UCSD-AML1 (cell line): ENCODE measurements at regions not wholly inside any gene's neighbourhood (a gene's known extent, or its start where the extent isn't known, plus 50 kb on each side); places are given as distances from the start of the nearest gene placed in this dataset.
"Not testable (repeated sequence)": the region's sequence is repeated elsewhere in the genome, so short reads cannot be mapped to it uniquely, and the experiment has no call there.

Experiments
- DNase-seq: peaks from one replicate; lab custom pipeline; 2025; ENCODE audit not compliant: unreplicated experiment; lab: John Stamatoyannopoulos, UW

DNA sequence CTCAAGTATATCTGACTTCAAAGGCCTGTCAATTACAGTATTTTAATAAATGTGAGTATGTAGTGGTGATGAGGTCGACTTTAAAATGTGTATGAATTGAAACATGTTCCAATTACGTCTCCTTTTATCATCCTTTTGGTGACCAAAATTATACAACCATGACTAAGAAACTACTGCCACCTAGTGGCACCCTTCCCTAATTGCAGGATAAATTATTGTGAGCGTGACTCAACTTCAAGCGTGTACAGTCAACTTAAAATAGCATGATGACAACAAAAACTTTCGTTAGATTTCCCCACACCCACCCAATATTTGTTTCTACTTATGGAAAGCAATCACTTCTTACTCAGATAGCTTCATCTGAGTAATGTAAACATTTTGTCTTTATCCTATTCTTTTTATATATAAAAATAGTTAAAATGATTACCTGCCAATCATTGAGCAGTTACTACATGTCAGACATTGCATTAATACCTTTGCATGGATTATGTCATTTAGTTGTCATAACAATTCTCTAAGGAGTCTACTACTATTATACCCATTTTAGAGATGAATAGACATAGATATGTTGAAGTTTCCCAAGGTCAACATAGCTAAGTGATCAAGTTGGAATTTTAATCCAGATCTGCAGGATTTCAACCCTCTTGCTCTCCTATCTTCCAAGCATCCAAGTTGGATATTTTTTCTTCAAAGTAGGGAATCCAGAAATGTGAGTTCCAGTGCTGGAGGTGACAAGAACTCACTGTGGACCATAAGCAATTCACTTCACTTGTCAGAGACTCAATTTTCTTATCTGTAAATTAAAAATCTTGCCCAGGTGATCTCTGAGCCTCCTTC lies 106.0 kb downstream of the MEX3B start:
- DNase-seq, result no peak

DNA sequence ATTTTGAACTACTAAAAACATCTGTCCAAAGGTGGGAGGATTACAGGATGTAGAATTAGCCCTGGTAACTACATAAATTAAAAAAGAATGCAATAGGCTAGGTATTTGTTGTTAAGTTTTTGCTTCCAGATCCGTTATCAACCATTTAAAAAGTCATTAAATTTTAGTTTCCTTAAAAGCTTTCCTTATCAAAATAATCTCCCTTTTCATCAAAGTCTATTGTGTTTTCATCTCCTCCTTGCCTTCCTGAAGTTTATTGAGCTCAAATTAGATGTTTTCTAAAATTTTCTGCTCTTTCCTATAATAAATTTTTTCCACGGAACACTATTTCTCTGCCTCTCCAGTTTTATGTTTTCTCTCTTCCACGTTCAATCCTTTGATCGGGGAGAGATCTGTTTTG lies 108.6 kb downstream of the MEX3B start:
- DNase-seq, result no peak

DNA sequence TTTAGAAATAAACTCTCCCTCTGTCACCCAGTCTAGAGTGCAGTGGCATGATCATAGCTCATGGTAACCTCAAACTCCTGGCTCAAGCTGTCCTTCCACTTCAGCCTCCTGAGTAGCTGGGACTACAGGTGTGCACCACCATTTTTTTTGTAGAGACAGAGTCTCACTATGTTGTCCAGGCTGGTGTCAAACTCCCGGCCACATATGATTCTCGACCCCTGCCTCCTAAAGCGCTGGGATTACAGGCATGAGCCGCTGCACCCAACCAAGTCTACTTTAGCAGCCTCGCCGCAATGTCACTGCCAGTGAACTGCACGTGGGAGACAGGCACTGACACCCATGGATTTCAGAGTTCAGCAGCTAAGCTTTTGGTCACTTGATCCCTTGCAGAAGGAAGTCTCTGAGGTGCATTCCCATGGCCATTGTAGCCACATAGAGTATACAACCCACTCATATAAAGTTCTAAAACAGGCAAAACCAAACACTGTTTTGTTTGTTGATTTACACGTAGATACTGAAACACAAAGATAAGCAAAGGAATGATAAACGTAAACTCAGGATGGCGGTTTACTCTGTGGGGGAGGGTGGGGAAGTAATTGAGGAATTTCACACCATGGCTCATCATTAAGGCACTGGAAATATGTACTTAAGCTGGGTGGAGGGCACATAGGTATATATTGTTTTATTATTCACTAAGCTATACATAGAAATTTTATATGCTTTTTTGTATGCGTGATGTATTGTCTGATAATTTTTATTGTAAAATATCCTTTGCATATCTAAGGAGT lies 115.0 kb downstream of the MEX3B start:
- DNase-seq, result no peak

DNA sequence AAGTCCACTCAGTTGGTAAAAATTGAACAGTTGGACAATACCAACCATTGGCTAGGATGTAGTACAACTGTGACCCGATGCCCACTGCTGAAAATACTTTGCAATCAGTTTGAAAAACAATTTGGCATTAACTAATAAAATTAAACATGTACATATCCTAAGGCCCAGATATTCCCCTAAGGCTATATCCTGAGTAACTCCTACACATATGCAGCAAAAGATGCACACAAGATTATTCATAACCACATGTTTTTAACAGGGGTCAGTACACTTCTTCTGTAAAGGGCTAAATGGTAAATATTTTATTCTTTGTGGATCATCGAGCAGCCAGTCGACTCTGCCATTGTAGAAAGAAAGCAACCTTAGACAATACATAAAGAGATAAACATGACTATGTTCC lies 116.3 kb downstream of the MEX3B start:
- no peak for DNase-seq

DNA sequence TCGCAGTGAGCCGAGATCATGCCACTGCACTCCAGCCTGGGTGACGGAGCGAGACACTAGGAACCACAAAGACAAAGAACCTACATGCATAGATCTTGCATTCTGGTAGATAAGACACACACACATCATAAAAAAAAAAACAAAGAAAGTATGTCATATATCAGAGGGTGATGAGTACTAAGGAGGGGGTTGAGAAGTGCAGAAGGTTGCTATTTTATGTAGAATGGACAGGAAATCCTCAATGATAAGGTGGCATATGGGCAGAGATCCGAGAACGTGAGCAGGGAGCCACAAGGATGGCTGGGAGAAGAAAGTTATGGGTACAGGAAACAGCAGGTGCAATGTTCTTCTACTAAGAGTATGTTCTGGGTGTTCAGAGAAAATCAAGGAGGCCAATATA lies 118.8 kb downstream of the MEX3B start:
- DNase-seq, result no peak

DNA sequence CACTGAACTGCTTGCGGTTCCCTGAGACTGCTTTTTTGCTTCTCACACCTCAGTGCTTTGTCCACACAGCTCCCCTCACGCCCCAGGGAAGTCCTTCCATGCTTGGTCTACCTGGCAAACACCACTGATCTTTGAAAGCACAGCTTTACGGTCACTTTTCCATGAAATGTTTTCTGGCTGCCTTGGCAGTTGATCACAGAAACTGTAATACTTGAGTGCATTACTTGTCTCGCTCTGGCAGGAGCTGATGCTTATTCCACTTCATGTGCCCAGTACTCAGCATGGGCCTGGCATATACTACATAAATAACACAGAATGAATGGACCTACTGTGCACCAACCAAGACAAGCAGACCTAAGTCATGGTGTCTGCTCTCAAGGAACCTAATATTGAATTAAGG lies 121.1 kb downstream of the MEX3B start:
- DNase-seq, result no peak

DNA sequence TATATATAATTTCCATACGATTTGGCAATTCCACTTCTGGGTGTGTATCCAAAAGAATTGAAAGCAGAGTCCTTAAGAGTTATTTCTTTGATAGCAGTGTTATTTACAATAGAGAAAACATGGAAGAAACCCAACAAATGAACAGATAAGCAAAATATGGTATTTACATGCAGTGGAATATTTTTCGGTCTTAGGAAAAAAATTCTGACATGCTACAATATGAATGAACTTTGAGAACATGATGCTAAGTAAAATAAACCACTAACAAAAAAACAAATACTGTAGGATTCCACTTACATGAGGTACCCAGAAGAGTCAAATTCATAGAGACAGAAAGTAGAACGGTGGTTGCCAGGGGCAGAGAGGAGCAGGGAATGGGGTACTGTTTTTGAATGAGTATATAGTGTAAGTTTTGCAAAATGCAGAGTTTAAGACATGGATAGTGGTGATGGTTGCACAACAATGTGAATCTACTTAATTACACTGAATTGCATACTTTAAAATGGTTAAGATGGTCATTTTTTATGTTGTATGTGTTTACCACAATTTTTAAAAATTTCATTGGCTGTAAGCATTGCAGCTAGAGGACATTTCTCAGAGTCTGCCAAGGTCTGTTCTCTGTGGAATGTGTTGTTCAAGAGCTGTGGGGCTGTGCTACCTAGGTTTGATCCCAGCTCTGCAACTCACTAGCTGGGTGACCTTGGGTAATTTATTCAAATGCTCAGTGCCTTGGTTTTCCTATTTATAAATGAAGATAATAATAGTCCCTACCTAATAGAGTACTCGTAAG lies 122.1 kb downstream of the MEX3B start:
- no peak for DNase-seq

- DNase-seq, result no peak
These were observed 123.7 kb downstream of the MEX3B start for GRCh38 chr15:81922143-81922542.

- no peak for DNase-seq
These were observed 124.7 kb downstream of the MEX3B start for GRCh38 chr15:81921163-81921562.

GRCh38 chr15:81918767-81919166 lies 127.1 kb downstream of the MEX3B start:
- DNase-seq, result not testable (repeated sequence)

DNA sequence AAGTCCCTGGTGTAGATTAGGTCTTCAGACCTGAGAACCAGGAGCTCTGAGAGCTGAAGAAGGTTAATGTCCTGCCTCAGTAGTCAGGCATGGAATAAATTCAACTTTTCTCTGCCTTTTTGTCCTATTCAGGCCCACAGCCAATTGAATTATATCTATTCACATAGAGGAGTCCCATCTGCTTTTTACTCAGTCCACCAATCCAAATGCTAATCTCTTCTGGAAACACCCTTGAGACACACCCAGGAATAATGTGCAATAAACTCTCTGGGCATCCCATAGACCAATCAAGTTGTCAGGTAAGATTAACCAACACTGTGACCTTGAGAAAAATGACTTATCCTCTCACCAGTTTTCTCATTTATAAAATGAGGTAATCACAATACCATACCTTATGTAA lies 129.4 kb downstream of the MEX3B start:
- no peak for DNase-seq

- DNase-seq, result no peak
These were observed 129.8 kb downstream of the MEX3B start for GRCh38 chr15:81915990-81916389.

DNA sequence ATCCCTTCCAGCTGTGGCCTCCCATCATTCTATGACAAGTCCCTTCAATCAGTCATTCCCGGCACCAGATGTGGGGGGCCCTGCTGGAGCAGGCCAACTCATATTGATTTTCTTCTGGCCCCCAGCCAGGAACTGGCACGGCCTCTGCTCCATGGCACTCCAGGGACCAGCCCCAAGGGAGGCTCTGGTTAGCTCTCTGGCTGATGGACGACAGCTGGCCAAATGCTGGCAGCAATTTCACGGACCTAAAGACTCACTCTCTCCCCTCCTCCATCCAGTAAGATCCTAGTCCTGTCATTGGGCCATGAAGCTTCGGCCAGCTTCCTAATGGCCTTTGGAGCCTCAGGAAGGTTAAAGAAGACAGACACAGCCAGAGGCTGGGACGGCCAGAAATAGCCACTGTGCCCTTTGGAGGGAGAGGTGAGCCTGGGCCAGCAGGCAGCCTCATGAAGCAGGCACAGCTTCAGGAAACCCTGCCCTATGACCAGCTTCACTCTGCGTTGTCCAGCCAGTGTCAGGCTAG lies 131.0 kb downstream of the MEX3B start:
- no peak for DNase-seq

GRCh38 chr15:81914333-81914732 lies 131.5 kb downstream of the MEX3B start:
- no peak for DNase-seq

DNA sequence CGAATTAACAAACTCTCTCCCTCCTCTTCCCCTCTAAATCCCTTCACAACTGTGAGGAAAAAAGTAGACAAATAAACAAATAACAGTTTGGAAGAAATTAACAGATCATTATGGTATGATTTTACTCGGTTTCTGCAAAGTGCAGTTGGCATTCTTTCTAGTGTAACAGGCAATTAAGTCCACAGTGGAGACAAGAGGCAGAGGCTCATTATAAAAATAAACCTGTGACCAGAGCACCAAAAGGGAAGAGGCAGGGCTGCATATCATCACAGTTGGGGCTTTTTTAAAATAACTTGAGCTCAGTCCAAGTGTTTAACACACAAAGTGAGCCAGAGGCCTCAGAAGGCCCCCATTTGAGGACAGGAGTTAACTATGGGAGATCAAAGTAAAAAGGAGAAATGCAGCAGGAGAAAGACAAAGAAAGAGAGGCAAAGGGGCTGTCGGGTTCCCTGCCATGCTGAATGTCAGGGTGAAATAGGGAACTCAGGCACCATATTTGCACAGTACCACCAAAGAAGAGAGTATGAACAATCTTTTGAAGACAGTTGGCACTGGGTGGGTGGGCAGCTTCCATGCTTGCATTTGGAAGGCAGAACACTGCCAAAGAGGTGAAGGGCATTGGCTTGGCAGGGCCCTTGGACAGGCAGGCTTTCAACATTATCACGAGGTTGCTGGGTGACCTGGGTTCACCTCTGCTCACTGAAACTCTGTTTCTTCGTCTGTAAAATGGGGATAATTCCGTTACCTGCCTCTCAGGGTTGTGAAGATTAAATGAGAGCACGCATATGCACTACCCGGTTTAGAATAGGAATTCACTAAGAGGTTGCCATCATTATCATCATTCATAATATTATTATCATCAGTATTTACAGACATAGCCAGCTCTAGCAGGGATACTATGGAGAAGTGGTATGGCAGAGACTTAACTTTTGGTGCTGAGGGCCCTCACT lies 134.5 kb downstream of the MEX3B start:
- DNase-seq, result no peak

- no peak for DNase-seq
These were observed 135.3 kb downstream of the MEX3B start for GRCh38 chr15:81910355-81911021.

GRCh38 chr15:81909011-81909358 lies 136.8 kb downstream of the MEX3B start:
- DNase-seq, result no peak

GRCh38 chr15:81908111-81908510 lies 137.7 kb downstream of the MEX3B start:
- DNase-seq, result no peak

GRCh38 chr15:81907521-81907920 lies 138.3 kb downstream of the MEX3B start:
- no peak for DNase-seq

DNA sequence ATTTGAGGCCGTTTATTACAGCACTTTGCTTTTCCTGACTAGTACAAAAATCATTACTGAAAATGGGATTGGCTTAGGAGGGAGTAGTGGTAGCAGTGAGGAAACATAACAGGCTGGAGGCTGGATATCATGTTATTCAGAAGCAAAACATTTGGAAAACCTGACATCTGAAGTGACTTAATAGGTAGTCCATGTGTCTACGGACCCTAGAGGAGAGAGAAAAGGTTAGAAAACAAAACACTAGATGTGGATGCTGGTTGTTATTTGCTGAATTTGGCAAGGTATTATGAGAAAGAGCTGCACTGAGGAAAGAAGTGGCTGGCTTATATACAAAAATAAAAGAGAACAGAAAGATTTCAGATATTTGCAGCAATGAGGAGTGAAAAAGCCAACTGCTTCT lies 139.9 kb downstream of the MEX3B start:
- no peak for DNase-seq
